Fibroblast of mammary gland (primary cell): ENCODE measurements at regions not wholly inside any gene's neighbourhood (a gene's known extent, or its start where the extent isn't known, plus 50 kb on each side); places are given as distances from the start of the nearest gene placed in this dataset.

ENCODE experiments used
- DNase-seq: peaks from one replicate; pipeline ENCODE4 v3.0.0-alpha.2; 2010; ENCODE audit warnings: low read depth
- H3K4me3 ChIP-seq: 2 replicates; pipeline ENCODE4 v1.5.1; 2011; ENCODE audit warnings: low read depth, mild to moderate bottlenecking, low read length, moderate library complexity; ENCODE audit not compliant: control insufficient read depth
- TF ChIP-seq, protein P1 (sequence below): conservative IDR thresholded peaks from 2 replicates; pipeline ENCODE4 v1.5.1; 2011; ENCODE audit warnings: low read depth, low read length, inconsistent platforms; ENCODE audit not compliant: control insufficient read depth, insufficient read depth

DNA sequence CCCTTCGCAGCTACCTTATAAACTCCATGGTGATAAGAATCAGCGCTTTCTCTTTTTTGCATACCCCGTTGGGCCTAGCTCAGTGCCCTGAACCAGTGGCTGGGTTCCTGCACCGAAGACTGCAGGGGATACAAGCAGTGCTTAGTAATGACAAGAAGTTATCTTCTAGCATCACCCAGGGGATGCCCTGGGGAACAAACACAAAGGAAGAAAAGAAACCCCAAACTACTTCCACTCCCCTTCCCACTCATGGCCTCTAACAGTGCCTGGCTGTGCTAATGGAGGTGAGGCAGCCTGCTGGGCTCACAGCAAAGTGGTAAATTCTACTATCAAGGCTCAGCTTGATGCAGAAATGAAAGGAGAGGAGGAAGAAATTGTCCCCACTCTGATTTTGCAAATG lies 314.7 kb downstream of the TXNL1 start:
- no peak overlapping the region for H3K4me3 ChIP-seq
- TF ChIP-seq, protein P1, sequence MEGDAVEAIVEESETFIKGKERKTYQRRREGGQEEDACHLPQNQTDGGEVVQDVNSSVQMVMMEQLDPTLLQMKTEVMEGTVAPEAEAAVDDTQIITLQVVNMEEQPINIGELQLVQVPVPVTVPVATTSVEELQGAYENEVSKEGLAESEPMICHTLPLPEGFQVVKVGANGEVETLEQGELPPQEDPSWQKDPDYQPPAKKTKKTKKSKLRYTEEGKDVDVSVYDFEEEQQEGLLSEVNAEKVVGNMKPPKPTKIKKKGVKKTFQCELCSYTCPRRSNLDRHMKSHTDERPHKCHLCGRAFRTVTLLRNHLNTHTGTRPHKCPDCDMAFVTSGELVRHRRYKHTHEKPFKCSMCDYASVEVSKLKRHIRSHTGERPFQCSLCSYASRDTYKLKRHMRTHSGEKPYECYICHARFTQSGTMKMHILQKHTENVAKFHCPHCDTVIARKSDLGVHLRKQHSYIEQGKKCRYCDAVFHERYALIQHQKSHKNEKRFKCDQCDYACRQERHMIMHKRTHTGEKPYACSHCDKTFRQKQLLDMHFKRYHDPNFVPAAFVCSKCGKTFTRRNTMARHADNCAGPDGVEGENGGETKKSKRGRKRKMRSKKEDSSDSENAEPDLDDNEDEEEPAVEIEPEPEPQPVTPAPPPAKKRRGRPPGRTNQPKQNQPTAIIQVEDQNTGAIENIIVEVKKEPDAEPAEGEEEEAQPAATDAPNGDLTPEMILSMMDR = no peak
- DNase-seq = no peak

DNA sequence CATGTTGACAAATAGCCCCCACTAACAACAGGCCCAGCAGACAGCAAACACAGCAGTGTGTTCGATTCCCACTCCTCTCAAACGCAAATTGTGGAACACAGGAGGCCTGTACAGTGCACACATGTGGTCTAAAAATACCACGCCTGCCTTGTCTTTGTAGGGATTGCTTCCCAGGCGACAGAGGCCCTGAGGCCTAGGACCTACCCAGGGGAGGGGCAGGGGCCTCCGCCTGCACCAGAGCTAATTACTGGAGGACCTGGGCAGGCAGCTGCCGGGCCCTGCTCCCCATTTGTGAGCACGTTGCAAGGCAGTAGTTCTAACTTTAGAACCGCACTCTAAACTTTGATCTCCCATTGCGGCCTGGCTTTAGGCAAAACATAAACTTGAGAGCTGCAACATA lies 316.0 kb downstream of the TXNL1 start:
- TF ChIP-seq, protein P1 = no peak
- DNase-seq = no peak
- no peak overlapping the region for H3K4me3 ChIP-seq

- TF ChIP-seq, protein P1 = no peak
- H3K4me3 ChIP-seq = no peak overlapping the region
- no peak for DNase-seq
These were observed 316.9 kb downstream of the TXNL1 start for GRCh38 chr18:56321470-56321869.

GRCh38 chr18:56319953-56320352 lies 318.4 kb downstream of the TXNL1 start:
- TF ChIP-seq, protein P1 = no peak
- H3K4me3 ChIP-seq = no peak overlapping the region
- DNase-seq = no peak

DNA sequence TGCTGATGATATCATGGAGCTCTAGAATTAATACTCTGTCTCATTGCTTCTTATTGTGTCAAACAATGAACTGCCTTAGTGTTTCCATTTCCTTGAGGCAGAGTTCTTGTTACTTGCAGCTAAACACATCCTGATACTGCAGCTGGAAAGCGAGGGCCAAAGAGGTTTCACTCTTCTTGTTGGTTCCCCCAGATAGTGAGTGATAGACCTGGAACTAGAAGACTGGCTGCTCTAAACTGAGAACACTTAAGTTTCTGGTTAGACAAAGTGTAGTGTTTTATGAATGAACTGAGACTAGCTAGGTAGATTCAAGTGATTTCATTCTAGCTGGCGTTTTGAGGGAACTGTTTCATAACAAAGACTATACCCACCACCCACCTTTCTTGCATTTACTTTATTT lies 321.7 kb downstream of the TXNL1 start:
- DNase-seq = no peak
- no peak overlapping the region for H3K4me3 ChIP-seq
- TF ChIP-seq, protein P1 = no peak

DNA sequence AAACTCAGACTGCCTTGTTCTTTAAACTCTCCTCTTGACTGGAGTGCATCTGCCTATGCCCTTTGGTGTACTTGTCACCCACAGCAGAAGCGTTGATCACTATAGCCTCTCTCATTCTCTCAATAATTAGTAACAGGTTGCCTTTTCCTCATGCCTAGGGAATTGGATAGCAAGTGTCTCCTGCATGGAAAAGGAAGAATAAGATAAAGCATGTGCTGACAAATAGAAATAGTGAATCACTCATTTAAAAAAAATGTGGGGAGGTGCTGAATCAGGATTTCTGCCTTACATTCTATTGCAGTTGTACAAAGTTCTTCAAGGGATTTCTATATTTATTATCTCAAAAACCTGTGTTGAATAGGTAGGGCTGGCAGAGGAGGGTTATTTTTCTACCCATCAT lies 323.0 kb downstream of the TXNL1 start:
- H3K4me3 ChIP-seq = no peak overlapping the region
- DNase-seq = peak; percentile 56
- TF ChIP-seq, protein P1 = no peak

GRCh38 chr18:56314396-56314795 lies 324.0 kb downstream of the TXNL1 start:
- TF ChIP-seq, protein P1 = no peak
- DNase-seq = peak; percentile 29

More at GRCh38 chr18:56314396-56314795, 324.0 kb downstream of the TXNL1 start:
- no peak overlapping the region for H3K4me3 ChIP-seq
